ENCODE measurements at regions not wholly inside any gene's neighbourhood (a gene's known extent, or its start where the extent isn't known, plus 50 kb on each side); places are given as distances from the start of the nearest gene placed in this dataset.

- TF ChIP-seq CTCF (IDR thresholded peaks at IDR 0.05) (no peak), POLR2A (IDR thresholded peaks at IDR 0.05) (no peak)
These were observed 480.4 kb downstream of the CCDC171 start for GRCh38 chr9:16033253-16033652.

All from tibial nerve (tissue), 3 donors.